ENCODE measurements at regions not wholly inside any gene's neighbourhood (a gene's known extent, or its start where the extent isn't known, plus 50 kb on each side); places are given as distances from the start of the nearest gene placed in this dataset.

GRCh38 chr12:125288931-125289928 is 224.0 kb downstream of the AACS start:
- POLR2A ChIA-PET (ENCODE audit: low non-redundant PET): no interaction called here
- no peak for DNase-seq (ENCODE audit: low spot score)
- no peak for TF ChIP-seq CTCF (conservative IDR thresholded peaks at IDR 0.05; ENCODE audit: low read depth)
- CTCF ChIA-PET: interaction anchor here (0.6 kb wide), 1 partner anchor 106 kb away, joined by 3 read pairs; no protein-coding TSS in a partner anchor
- H3K27ac ChIP-seq: no peak overlapping the region

GRCh38 chr12:125289970-125290369 is 224.7 kb downstream of the AACS start:
- DNase-seq (ENCODE audit: low spot score): no peak
- no peak for TF ChIP-seq CTCF (conservative IDR thresholded peaks at IDR 0.05; ENCODE audit: low read depth)
- H3K27ac ChIP-seq: no peak overlapping the region
- ChIA-PET POLR2A (ENCODE audit: low non-redundant PET) (no interaction called here), CTCF (no interaction called here)

- POLR2A ChIA-PET (ENCODE audit: low non-redundant PET): no interaction called here
- CTCF ChIA-PET: no interaction called here
Measured at GRCh38 chr12:125292700-125293099, 227.5 kb downstream of the AACS start.

GRCh38 chr12:125295550-125295949 is 230.3 kb downstream of the AACS start:
- CTCF ChIA-PET: no interaction called here
- no peak for DNase-seq (ENCODE audit: low spot score)
- no peak overlapping the region for H3K27ac ChIP-seq
- POLR2A ChIA-PET (ENCODE audit: low non-redundant PET): no interaction called here
- no peak for TF ChIP-seq CTCF (conservative IDR thresholded peaks at IDR 0.05; ENCODE audit: low read depth)

More at GRCh38 chr12:125292700-125293099, 227.5 kb downstream of the AACS start:
- DNase-seq (ENCODE audit: low spot score): no peak
- no peak for TF ChIP-seq CTCF (conservative IDR thresholded peaks at IDR 0.05; ENCODE audit: low read depth)
- no peak overlapping the region for H3K27ac ChIP-seq

GRCh38 chr12:125296701-125297100 is 231.5 kb downstream of the AACS start:
- POLR2A ChIA-PET (ENCODE audit: low non-redundant PET): no interaction called here
- CTCF ChIA-PET: interaction anchor here (0.7 kb wide), 1 partner anchor 113 kb away, joined by 3 read pairs; no protein-coding TSS in a partner anchor
- H3K27ac ChIP-seq: no peak overlapping the region
- DNase-seq (ENCODE audit: low spot score): no peak
- no peak for TF ChIP-seq CTCF (conservative IDR thresholded peaks at IDR 0.05; ENCODE audit: low read depth)

GRCh38 chr12:125299840-125300239 is 234.6 kb downstream of the AACS start:
- CTCF ChIA-PET: no interaction called here
- no peak for DNase-seq (ENCODE audit: low spot score)
- H3K27ac ChIP-seq: no peak overlapping the region
- TF ChIP-seq CTCF (conservative IDR thresholded peaks at IDR 0.05; ENCODE audit: low read depth): no peak
- POLR2A ChIA-PET (ENCODE audit: low non-redundant PET): no interaction called here

Measured in RWPE1 (cell line).